GM23338 (cell line): ENCODE measurements at regions not wholly inside any gene's neighbourhood (a gene's known extent, or its start where the extent isn't known, plus 50 kb on each side); places are given as distances from the start of the nearest gene placed in this dataset.

Source experiments
- ATAC-seq: fragments of 200-7000 bp; cut with Tn5 transposase; 3 replicates; pipeline ENCODE4 v1.9.1; 2020
- DNase-seq: peaks from one replicate; pipeline ENCODE4 v3.0.0-alpha.2; 2015; ENCODE audit warnings: low spot score
- H2AFZ ChIP-seq: fragments of 200-600 bp; sonication (generic); 2 replicates; pipeline ENCODE4 v1.8.0; 2016; ENCODE audit warnings: antibody characterized with exemption, mild to moderate bottlenecking, moderate library complexity
- H3F3A ChIP-seq: fragments of 200-600 bp; sonication (generic); replicated peaks from 2 replicates; pipeline ENCODE4 v1.8.0; 2017; ENCODE audit warnings: antibody characterized with exemption, mixed run types, low read depth
- H3K27ac ChIP-seq: fragments of 200-600 bp; sonication (generic); 2 replicates; pipeline ENCODE4 v1.6.1; 2016; ENCODE audit warnings: low read depth
- H3K27me3 ChIP-seq: fragments of 200-600 bp; sonication (generic); 2 replicates; pipeline ENCODE4 v1.8.0; 2016; ENCODE audit warnings: mild to moderate bottlenecking, mixed run types, moderate library complexity; ENCODE audit not compliant: insufficient read depth
- H3K36me3 ChIP-seq: fragments of 200-600 bp; sonication (generic); 2 replicates; pipeline ENCODE4 v1.8.0; 2016; ENCODE audit warnings: mild to moderate bottlenecking; ENCODE audit not compliant: insufficient read depth
- H3K4me1 ChIP-seq: fragments of 200-600 bp; sonication (generic); 2 replicates; pipeline ENCODE4 v1.8.0; 2016; ENCODE audit warnings: mild to moderate bottlenecking, moderate library complexity; ENCODE audit not compliant: insufficient read depth
- H3K4me2 ChIP-seq: fragments of 200-600 bp; sonication (generic); 2 replicates; pipeline ENCODE4 v1.7.1; 2017; ENCODE audit warnings: mixed run types
- H3K4me3 ChIP-seq: fragments of 200-600 bp; sonication (generic); 2 replicates; pipeline ENCODE4 v1.6.1; 2016; ENCODE audit warnings: mixed run types
- H3K79me2 ChIP-seq: fragments of 200-600 bp; sonication (generic); replicated peaks from 2 replicates; pipeline ENCODE4 v1.8.0; 2017; ENCODE audit warnings: mild to moderate bottlenecking; ENCODE audit not compliant: insufficient read depth
- H3K9me2 ChIP-seq: fragments of 200-600 bp; sonication (generic); 2 replicates; pipeline ENCODE4 v1.8.0; 2017; ENCODE audit not compliant: insufficient read depth
- H4K20me1 ChIP-seq: fragments of 200-600 bp; sonication (generic); replicated peaks from 2 replicates; pipeline ENCODE4 v1.8.0; 2017; ENCODE audit warnings: mild to moderate bottlenecking; ENCODE audit not compliant: insufficient read depth
- H3K27ac Mint-ChIP-seq: 2 replicates; pipeline ENCODE4 v1.8.0; 2020; ENCODE audit warnings: inconsistent platforms, mild to moderate bottlenecking, moderate library complexity, mixed read lengths
- H3K27me3 Mint-ChIP-seq: 3 replicates; pipeline ENCODE4 v1.8.0; 2022; ENCODE audit warnings: low read depth, mild to moderate bottlenecking, moderate library complexity, mixed read lengths, inconsistent platforms; ENCODE audit not compliant: insufficient read depth, poor library complexity
- H3K36me3 Mint-ChIP-seq: 3 replicates; pipeline ENCODE4 v1.8.0; 2021; ENCODE audit warnings: low read depth, mild to moderate bottlenecking, inconsistent platforms, moderate library complexity, mixed read lengths
- H3K4me1 Mint-ChIP-seq: 3 replicates; pipeline ENCODE4 v1.8.0; 2020; ENCODE audit warnings: mild to moderate bottlenecking, inconsistent platforms, mixed read lengths
- H3K4me3 Mint-ChIP-seq: 3 replicates; pipeline ENCODE4 v1.8.0; 2021; ENCODE audit warnings: moderate library complexity, mild to moderate bottlenecking, inconsistent platforms, mixed read lengths
- H3K9me3 Mint-ChIP-seq: 3 replicates; pipeline ENCODE4 v1.8.0; 2020; ENCODE audit warnings: moderate library complexity, mild to moderate bottlenecking, inconsistent platforms, mixed read lengths
- ETS1 ChIP-seq: IDR thresholded peaks from 2 replicates; pipeline ENCODE4 v1.6.1; 2016; ENCODE audit warnings: antibody characterized with exemption
- EZH2 ChIP-seq: fragments of 200-600 bp; sonication (generic); IDR thresholded peaks from one replicate; pipeline ENCODE4 v1.8.0; 2017; ENCODE audit warnings: antibody characterized with exemption, mild to moderate bottlenecking, low read depth; ENCODE audit not compliant: unreplicated experiment
- EZH2phosphoT487 ChIP-seq: fragments of 200-600 bp; sonication (generic); IDR thresholded peaks from one replicate; pipeline ENCODE4 v1.8.1; 2018; ENCODE audit warnings: antibody characterized with exemption; ENCODE audit not compliant: unreplicated experiment
- POLR2AphosphoS5 ChIP-seq: IDR thresholded peaks from 2 replicates; pipeline ENCODE4 v1.6.1; 2016; ENCODE audit warnings: antibody characterized with exemption, low read depth
- ZNF114 ChIP-seq: fragments of 250-450 bp; sonication (Bioruptor Pico); IDR thresholded peaks from 2 replicates; pipeline ENCODE4 v1.5.0; 2020; ENCODE audit warnings: mild to moderate bottlenecking, moderate library complexity
- ZNF331 ChIP-seq: fragments of 250-450 bp; sonication (Bioruptor Pico); IDR thresholded peaks from 2 replicates; pipeline ENCODE4 v1.5.0; 2020; ENCODE audit warnings: low read depth, mild to moderate bottlenecking, moderate library complexity
- ZNF462 ChIP-seq: fragments of 250-450 bp; sonication (Bioruptor Pico); IDR thresholded peaks from 2 replicates; pipeline ENCODE4 v1.5.0; 2020; ENCODE audit warnings: mild to moderate bottlenecking, moderate library complexity
- TF ChIP-seq, protein P1 (sequence below): IDR thresholded peaks from one replicate; pipeline ENCODE4 v1.6.1; 2018; ENCODE audit warnings: antibody characterized with exemption; ENCODE audit not compliant: unreplicated experiment
- TF ChIP-seq, protein P2 (sequence below), 2 experiments: fragments of 200-600 bp in 1 of 2; sonication (generic) in 1 of 2; conservative IDR thresholded peaks; 2 replicates each; pipeline versions ENCODE4 v1.5.1 to v1.6.1; 2016 to 2017; ENCODE audit warnings: antibody characterized with exemption in 2 of 2, low read depth in 2 of 2, mild to moderate bottlenecking in 2 of 2, moderate library complexity in 1 of 2

DNA sequence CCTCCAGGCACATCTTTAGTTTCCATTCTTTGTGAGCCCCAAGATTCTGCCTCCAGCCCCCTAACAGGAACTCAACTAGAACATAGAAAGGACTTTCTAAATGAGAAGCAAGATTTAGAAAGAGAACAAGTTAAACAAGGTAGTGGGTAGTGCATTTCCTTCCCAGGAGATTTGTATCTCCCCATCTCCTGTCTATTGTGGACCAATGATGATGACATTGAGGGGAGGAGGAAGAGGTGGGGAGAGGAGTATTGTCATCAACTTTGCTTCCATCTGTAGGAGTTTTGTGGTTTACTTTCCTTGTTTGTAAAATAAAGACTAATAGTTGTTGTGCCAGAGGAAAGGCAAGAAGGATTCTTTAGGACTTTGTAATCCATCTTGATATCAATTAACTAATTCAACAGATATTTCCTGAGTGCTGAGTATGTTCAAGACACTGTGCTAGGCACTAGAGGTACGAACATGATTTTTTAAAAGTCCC lies 235.3 kb upstream of the ROPN1 start:
- Mint-ChIP-seq H3K27me3 (peaks cover 7% of the 10 kb centered on the region), H3K4me3 (no peak overlapping the region), H3K9me3 (peaks cover 7% of the 10 kb centered on the region; the same call in 2 of the 3 replicates), H3K36me3 (no peaks in the 10 kb centered on the region), H3K4me1 (peaks cover 24% of the 10 kb centered on the region), H3K27ac (no peak overlapping the region)
- no peaks in the 10 kb centered on the region for H3K79me2 ChIP-seq
- DNase-seq = no peak
- no peak overlapping the region for H2AFZ ChIP-seq
- no peaks in the 10 kb centered on the region for H4K20me1 ChIP-seq
- H3K4me2 ChIP-seq = no peak overlapping the region
- ATAC-seq = no peak
- H3K9me2 ChIP-seq = peaks cover 14% of the 10 kb centered on the region
- no peak for TF ChIP-seq EZH2
- no peaks in the 10 kb centered on the region for H3F3A ChIP-seq
- H3K4me1 ChIP-seq = peaks cover 9% of the 10 kb centered on the region; the same call in 1 of the 2 replicates
- H3K36me3 ChIP-seq = no peaks in the 10 kb centered on the region
- H3K27ac ChIP-seq = no peak overlapping the region
- H3K27me3 ChIP-seq = no peaks in the 10 kb centered on the region
- no peak overlapping the region for H3K4me3 ChIP-seq

DNA sequence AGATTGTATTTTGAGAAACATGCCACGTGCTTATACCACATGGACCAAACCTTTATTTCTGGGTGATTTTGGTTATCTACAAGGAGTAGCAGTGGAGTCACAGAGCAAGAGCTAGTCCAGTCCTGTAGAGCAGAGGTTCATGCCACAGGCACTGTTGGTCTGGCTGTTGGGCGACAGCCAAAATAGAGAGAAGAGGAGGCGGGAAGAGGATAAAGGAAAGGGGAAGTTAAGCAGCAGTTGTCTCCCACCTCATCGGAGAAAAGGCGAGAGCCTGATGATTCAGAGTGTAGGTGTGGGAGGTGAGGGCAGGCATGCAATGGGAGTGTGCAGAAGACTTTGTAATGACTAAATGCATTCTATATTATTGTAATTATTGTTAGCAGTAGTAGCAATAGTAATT lies 237.5 kb upstream of the ROPN1 start:
- H3K4me2 ChIP-seq = no peak overlapping the region
- Mint-ChIP-seq H3K4me1 (peaks cover 14% of the 10 kb centered on the region), H3K36me3 (no peaks in the 10 kb centered on the region), H3K27me3 (peaks cover 7% of the 10 kb centered on the region), H3K4me3 (no peak overlapping the region), H3K9me3 (peaks cover 7% of the 10 kb centered on the region; the same call in 2 of the 3 replicates), H3K27ac (no peak overlapping the region)
- H3F3A ChIP-seq = no peaks in the 10 kb centered on the region
- H3K79me2 ChIP-seq = no peaks in the 10 kb centered on the region
- H3K36me3 ChIP-seq = no peaks in the 10 kb centered on the region
- no peaks in the 10 kb centered on the region for H3K27me3 ChIP-seq
- no peaks in the 10 kb centered on the region for H4K20me1 ChIP-seq
- no peak for DNase-seq
- H3K27ac ChIP-seq = no peak overlapping the region
- H3K4me1 ChIP-seq = peaks cover 9% of the 10 kb centered on the region; the same call in 1 of the 2 replicates
- ATAC-seq = no peak
- peaks cover 18% of the 10 kb centered on the region for H3K9me2 ChIP-seq
- no peak overlapping the region for H3K4me3 ChIP-seq
- no peak overlapping the region for H2AFZ ChIP-seq
- TF ChIP-seq, protein P1, sequence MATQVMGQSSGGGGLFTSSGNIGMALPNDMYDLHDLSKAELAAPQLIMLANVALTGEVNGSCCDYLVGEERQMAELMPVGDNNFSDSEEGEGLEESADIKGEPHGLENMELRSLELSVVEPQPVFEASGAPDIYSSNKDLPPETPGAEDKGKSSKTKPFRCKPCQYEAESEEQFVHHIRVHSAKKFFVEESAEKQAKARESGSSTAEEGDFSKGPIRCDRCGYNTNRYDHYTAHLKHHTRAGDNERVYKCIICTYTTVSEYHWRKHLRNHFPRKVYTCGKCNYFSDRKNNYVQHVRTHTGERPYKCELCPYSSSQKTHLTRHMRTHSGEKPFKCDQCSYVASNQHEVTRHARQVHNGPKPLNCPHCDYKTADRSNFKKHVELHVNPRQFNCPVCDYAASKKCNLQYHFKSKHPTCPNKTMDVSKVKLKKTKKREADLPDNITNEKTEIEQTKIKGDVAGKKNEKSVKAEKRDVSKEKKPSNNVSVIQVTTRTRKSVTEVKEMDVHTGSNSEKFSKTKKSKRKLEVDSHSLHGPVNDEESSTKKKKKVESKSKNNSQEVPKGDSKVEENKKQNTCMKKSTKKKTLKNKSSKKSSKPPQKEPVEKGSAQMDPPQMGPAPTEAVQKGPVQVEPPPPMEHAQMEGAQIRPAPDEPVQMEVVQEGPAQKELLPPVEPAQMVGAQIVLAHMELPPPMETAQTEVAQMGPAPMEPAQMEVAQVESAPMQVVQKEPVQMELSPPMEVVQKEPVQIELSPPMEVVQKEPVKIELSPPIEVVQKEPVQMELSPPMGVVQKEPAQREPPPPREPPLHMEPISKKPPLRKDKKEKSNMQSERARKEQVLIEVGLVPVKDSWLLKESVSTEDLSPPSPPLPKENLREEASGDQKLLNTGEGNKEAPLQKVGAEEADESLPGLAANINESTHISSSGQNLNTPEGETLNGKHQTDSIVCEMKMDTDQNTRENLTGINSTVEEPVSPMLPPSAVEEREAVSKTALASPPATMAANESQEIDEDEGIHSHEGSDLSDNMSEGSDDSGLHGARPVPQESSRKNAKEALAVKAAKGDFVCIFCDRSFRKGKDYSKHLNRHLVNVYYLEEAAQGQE = no peak
- no peak for TF ChIP-seq EZH2phosphoT487
- no peak for TF ChIP-seq POLR2AphosphoS5
- TF ChIP-seq ZNF331 = no peak
- no peak for TF ChIP-seq EZH2
- no peak for TF ChIP-seq ETS1
- no peak for TF ChIP-seq ZNF114 (CRISPR knock-in tag)
- TF ChIP-seq, protein P2, sequence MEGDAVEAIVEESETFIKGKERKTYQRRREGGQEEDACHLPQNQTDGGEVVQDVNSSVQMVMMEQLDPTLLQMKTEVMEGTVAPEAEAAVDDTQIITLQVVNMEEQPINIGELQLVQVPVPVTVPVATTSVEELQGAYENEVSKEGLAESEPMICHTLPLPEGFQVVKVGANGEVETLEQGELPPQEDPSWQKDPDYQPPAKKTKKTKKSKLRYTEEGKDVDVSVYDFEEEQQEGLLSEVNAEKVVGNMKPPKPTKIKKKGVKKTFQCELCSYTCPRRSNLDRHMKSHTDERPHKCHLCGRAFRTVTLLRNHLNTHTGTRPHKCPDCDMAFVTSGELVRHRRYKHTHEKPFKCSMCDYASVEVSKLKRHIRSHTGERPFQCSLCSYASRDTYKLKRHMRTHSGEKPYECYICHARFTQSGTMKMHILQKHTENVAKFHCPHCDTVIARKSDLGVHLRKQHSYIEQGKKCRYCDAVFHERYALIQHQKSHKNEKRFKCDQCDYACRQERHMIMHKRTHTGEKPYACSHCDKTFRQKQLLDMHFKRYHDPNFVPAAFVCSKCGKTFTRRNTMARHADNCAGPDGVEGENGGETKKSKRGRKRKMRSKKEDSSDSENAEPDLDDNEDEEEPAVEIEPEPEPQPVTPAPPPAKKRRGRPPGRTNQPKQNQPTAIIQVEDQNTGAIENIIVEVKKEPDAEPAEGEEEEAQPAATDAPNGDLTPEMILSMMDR (conservative IDR thresholded peaks at IDR 0.05; ENCODE audit: low read depth in 2 of 2) = no peak
- no peak for TF ChIP-seq ZNF462 (CRISPR knock-in tag)
